GM06990 (cell line): ENCODE measurements at regions not wholly inside any gene's neighbourhood (a gene's known extent, or its start where the extent isn't known, plus 50 kb on each side); places are given as distances from the start of the nearest gene placed in this dataset.

Experiments
- DNase-seq: peaks from one replicate; pipeline ENCODE4 v3.0.0-alpha.2; 2011; ENCODE audit not compliant: insufficient read length; ENCODE audit errors: extremely low read depth
- H3K27me3 ChIP-seq: replicated peaks from 2 replicates; pipeline ENCODE4 v1.6.0; 2011; ENCODE audit warnings: low read length; ENCODE audit not compliant: control insufficient read depth, insufficient read depth
- H3K36me3 ChIP-seq: 2 replicates; pipeline ENCODE4 v1.5.1; 2011; ENCODE audit warnings: low read length; ENCODE audit not compliant: control insufficient read depth, insufficient read depth
- H3K4me3 ChIP-seq: replicated peaks from 2 replicates; pipeline ENCODE4 v1.5.1; 2011; ENCODE audit warnings: low read depth, mild to moderate bottlenecking, control low read depth, low read length
- TF ChIP-seq, protein P1 (sequence below): IDR thresholded peaks from 2 replicates; pipeline ENCODE4 v1.5.1; 2011; ENCODE audit warnings: low read length, control low read depth, mild to moderate bottlenecking, inconsistent platforms; ENCODE audit not compliant: insufficient read depth, poor library complexity, severe bottlenecking

DNA sequence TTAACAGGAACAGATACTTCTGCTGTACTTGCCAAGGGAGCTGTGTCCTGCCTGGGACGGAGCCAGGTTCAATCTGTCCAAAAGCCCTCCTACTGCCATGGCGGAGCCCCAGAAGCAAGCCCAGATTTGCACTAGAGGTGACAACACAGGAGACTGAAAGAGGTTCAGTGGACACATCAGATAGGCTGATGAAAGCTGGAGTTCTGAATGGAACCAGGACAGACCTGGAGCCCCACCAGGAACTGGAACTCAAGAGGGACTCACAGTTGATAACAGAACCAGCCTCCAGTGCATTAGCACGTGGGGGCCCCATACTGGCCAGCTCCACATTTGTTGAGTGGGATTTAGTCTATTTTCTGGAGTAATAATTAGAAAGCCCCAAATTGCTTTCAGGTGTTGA, 315.5 kb downstream of the ARRDC4 start:
- H3K4me3 ChIP-seq, result no peak overlapping the region
- H3K27me3 ChIP-seq, result no peaks in the 10 kb centered on the region
- DNase-seq, result no peak
- TF ChIP-seq, protein P1, sequence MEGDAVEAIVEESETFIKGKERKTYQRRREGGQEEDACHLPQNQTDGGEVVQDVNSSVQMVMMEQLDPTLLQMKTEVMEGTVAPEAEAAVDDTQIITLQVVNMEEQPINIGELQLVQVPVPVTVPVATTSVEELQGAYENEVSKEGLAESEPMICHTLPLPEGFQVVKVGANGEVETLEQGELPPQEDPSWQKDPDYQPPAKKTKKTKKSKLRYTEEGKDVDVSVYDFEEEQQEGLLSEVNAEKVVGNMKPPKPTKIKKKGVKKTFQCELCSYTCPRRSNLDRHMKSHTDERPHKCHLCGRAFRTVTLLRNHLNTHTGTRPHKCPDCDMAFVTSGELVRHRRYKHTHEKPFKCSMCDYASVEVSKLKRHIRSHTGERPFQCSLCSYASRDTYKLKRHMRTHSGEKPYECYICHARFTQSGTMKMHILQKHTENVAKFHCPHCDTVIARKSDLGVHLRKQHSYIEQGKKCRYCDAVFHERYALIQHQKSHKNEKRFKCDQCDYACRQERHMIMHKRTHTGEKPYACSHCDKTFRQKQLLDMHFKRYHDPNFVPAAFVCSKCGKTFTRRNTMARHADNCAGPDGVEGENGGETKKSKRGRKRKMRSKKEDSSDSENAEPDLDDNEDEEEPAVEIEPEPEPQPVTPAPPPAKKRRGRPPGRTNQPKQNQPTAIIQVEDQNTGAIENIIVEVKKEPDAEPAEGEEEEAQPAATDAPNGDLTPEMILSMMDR, result no peak
- no peaks in the 10 kb centered on the region for H3K36me3 ChIP-seq

DNA sequence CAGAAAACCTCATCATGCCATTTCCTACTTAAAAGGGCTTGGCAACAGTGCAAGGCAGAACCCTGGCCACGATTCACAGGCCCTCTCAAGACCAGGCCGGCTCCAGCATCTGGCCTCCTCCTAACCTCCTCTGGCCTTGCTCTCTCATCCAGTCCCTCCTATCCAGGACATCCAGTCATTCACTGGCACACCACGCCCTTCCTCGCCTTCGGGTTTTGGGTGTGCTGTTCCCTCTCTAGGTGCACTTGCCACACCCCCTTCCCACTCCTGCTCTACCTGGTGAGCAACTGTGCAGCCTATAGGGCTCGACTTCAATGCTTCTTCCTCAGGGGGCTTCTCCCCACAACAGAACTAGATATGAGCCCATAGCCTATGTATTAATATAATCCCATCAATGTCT, 317.1 kb downstream of the ARRDC4 start:
- no peaks in the 10 kb centered on the region for H3K27me3 ChIP-seq
- H3K36me3 ChIP-seq, result no peaks in the 10 kb centered on the region
- H3K4me3 ChIP-seq, result no peak overlapping the region
- TF ChIP-seq, protein P1, result no peak
- DNase-seq, result no peak

DNA sequence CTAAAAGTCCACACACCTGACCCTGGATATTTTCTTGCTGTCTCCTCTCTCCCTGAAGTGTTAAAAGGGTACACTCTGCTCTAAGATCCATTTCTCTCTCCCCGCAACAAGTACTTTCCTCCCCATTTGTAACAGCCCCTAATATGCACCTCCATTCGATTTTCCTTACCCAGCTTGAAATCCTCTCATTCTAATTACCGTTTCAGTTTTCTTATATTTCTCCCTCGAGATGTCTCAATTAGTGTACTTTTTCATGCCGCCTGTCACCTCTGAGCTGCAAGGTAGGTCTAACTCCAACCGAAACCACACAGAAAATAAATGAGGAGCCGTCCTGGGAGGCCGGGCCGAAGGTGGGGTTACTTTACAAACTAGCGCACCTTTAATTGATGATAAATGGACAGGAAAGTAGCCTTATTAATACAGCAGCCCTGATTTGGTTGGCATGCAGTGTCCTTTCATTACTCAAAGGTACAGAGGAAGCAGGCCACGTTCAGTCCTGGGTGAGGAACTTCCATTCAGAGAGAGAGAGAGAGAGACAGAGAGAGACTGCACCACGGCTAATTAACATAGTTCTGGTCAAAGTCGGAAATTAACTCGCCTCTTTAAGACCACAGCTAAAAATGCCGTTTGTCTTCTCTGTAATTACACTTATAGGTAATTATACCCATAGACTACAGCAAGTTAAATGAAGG, 319.9 kb downstream of the ARRDC4 start:
- no peaks in the 10 kb centered on the region for H3K36me3 ChIP-seq
- DNase-seq, result no peak
- no peak overlapping the region for H3K4me3 ChIP-seq
- no peaks in the 10 kb centered on the region for H3K27me3 ChIP-seq
- TF ChIP-seq, protein P1, result no peak

DNA sequence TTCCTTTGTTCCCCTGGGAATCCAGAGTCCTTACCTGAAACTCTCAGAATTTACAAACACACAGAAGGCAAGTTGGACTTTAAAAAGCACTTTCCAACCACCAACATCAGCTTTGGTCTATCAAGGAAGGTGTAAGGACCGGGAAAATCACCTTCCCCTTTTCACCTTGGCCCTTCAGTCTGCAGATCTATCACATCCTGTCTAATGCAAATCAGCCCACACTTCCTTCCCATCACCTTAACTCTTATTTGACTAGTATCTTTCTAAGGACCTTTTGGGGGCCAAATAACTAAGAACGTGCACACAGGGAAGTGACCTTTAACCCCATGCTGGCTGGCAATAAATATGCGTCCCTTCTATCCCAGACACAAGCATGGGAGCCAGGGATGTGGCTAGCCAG, 320.6 kb downstream of the ARRDC4 start:
- Histone ChIP-seq H3K36me3 (no peaks in the 10 kb centered on the region), H3K27me3 (no peaks in the 10 kb centered on the region), H3K4me3 (no peak overlapping the region)
- no peak for DNase-seq
- TF ChIP-seq, protein P1, result no peak

DNA sequence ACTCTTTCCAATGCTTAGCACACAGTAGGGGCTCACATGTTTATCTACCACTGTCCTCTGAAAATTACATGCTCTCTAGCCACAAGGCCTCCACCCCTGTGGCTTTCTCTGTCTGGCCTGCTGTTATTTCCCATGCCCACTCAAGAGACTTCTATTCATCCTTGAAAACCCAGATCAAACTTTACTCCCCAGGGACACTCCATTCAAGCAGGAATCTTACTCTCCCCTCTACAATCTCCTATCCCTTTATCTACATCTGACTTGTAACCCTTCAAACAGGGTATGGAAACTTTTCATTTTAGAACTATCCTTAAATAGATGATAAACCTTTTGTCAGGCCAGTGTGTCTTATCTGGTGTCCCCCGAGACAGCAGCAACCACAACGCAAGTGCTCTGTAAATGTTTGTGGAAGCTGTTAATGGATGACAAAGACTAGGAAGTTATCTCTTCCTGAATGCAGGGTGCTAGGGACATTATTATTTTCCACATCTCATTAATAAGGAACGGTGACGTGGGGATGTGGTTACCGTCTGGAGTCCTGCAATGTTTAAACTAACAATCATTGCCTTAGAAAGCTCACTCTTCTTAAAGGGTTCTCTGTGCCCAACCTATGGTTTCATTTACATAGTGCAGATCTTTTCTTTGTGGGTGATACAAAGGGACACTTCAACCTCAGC, 322.3 kb downstream of the ARRDC4 start:
- TF ChIP-seq, protein P1, result no peak
- Histone ChIP-seq H3K27me3 (no peaks in the 10 kb centered on the region), H3K36me3 (no peaks in the 10 kb centered on the region), H3K4me3 (no peak overlapping the region)
- no peak for DNase-seq

DNA sequence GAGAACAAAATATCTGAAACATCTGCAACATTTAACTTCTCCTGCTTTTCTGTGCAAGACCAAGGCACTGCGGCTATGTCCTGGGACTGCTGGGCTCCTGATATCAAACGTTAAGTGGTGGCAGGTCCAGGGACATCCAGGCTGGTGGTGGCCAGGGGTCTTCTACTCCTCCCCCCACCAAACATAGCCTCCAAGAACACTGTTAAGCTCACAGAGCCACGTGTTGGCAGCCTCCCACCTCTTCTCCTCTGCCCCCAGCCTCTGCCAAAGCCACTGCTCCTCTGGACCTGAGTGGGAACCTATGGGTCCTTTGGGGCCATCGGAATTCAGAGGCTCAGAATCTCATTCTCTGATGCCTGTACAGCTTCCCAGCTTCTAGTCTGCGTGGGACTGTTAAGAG, 325.7 kb downstream of the ARRDC4 start:
- Histone ChIP-seq H3K4me3 (no peak overlapping the region), H3K27me3 (no peaks in the 10 kb centered on the region), H3K36me3 (no peaks in the 10 kb centered on the region)
- TF ChIP-seq, protein P1, result no peak
- DNase-seq, result no peak
